ENCODE measurements at regions not wholly inside any gene's neighbourhood (a gene's known extent, or its start where the extent isn't known, plus 50 kb on each side); places are given as distances from the start of the nearest gene placed in this dataset.

- TF ChIP-seq CTCF (conservative IDR thresholded peaks at IDR 0.05; ENCODE audit: control insufficient read depth, insufficient read depth, low read depth, low read length), result no peak
- DNase-seq (ENCODE audit: low read depth), result no peak
Observed at GRCh38 chr2:221655300-221655699, 83.2 kb upstream of the EPHA4 start.

GRCh38 chr2:221653182-221653581, 81.1 kb upstream of the EPHA4 start:
- H3K4me3 ChIP-seq (ENCODE audit: control insufficient read depth, low read depth, low read length), result no peak overlapping the region
- DNase-seq (ENCODE audit: low read depth), result no peak
- no peak for TF ChIP-seq CTCF (conservative IDR thresholded peaks at IDR 0.05; ENCODE audit: control insufficient read depth, insufficient read depth, low read depth, low read length)

More at GRCh38 chr2:221655300-221655699, 83.2 kb upstream of the EPHA4 start:
- H3K4me3 ChIP-seq (ENCODE audit: control insufficient read depth, low read depth, low read length), result no peak overlapping the region

- no peak for TF ChIP-seq CTCF (conservative IDR thresholded peaks at IDR 0.05; ENCODE audit: control insufficient read depth, insufficient read depth, low read depth, low read length)
- DNase-seq (ENCODE audit: low read depth), result peak; percentile 12
- no peak overlapping the region for H3K4me3 ChIP-seq (ENCODE audit: control insufficient read depth, low read depth, low read length)
Observed at GRCh38 chr2:221649051-221649775, 77.1 kb upstream of the EPHA4 start.

GRCh38 chr2:221642447-221642846, 70.3 kb upstream of the EPHA4 start:
- no peak overlapping the region for H3K4me3 ChIP-seq (ENCODE audit: control insufficient read depth, low read depth, low read length)
- no peak for TF ChIP-seq CTCF (conservative IDR thresholded peaks at IDR 0.05; ENCODE audit: control insufficient read depth, insufficient read depth, low read depth, low read length)
- DNase-seq (ENCODE audit: low read depth), result no peak

GRCh38 chr2:221641181-221641871, 69.2 kb upstream of the EPHA4 start:
- TF ChIP-seq CTCF (conservative IDR thresholded peaks at IDR 0.05; ENCODE audit: control insufficient read depth, insufficient read depth, low read depth, low read length), result no peak
- H3K4me3 ChIP-seq (ENCODE audit: control insufficient read depth, low read depth, low read length), result no peak overlapping the region
- no peak for DNase-seq (ENCODE audit: low read depth)

GRCh38 chr2:221640686-221641085, 68.6 kb upstream of the EPHA4 start:
- no peak for DNase-seq (ENCODE audit: low read depth)
- H3K4me3 ChIP-seq (ENCODE audit: control insufficient read depth, low read depth, low read length), result no peak overlapping the region
- TF ChIP-seq CTCF (conservative IDR thresholded peaks at IDR 0.05; ENCODE audit: control insufficient read depth, insufficient read depth, low read depth, low read length), result no peak
